HepG2 (cell line): ENCODE measurements at regions not wholly inside any gene's neighbourhood (a gene's known extent, or its start where the extent isn't known, plus 50 kb on each side); places are given as distances from the start of the nearest gene placed in this dataset.

ENCODE experiments used
- ATAC-seq: fragments of 200-7000 bp; cut with Tn5 transposase; 3 replicates; pipeline ENCODE4 v1.9.1; 2020; ENCODE audit warnings: mild to moderate bottlenecking, moderate library complexity
- BruUV-seq: library from RNA; stranded (reverse); fragments of 400-500 nt; replicated peaks from 2 replicates; lab custom pipeline; 2021; lab: Mats Ljungman, UMichigan
- CTCF ChIA-PET: fragments of 300-600 bp; formaldehyde crosslinking; extraction: SDS; loops from one replicate; lab custom pipeline; 2021; ENCODE audit warnings: low total read pairs, inconsistent platforms, low intra/inter-chr PET ratio; lab: Yijun Ruan, JAX
- POLR2A ChIA-PET: fragments of 350-600 bp; sonication (Branson Sonifier 250); formaldehyde crosslinking; loops from one replicate; lab custom pipeline; 2020; ENCODE audit warnings: antibody characterized with exemption, inconsistent platforms; lab: Yijun Ruan, JAX
- DNase-seq: peaks from one replicate; pipeline ENCODE4 v3.0.0-alpha.2; 2015; ENCODE audit warnings: low spot score
- FAIRE-seq: peaks from 3 replicates; lab custom pipeline; 2011; peaks lifted over from hg19 to GRCh38; lab: Jason Lieb, UNC
- H2AFZ ChIP-seq: one replicate; pipeline ENCODE4 v1.6.1; 2011; ENCODE audit warnings: low read length, inconsistent platforms
- H3K27ac ChIP-seq: fragments of 300-600 bp; 3 replicates; pipeline ENCODE4 v1.8.0; 2011; ENCODE audit warnings: mixed run types, mild to moderate bottlenecking, mixed read lengths, low read length, inconsistent platforms; ENCODE audit not compliant: insufficient read depth; ENCODE audit errors: extremely low read length
- H3K27me3 ChIP-seq, 2 experiments: fragments of 200-600 bp in 1 of 2; 2 replicates in 1 of 2; 3 replicates in 1 of 2; pipeline versions ENCODE4 v1.6.0 to v1.8.0; 2011; ENCODE audit warnings: low read length in 2 of 2, mild to moderate bottlenecking in 2 of 2, moderate library complexity in 2 of 2, inconsistent platforms in 1 of 2; ENCODE audit not compliant: insufficient read depth in 2 of 2, control insufficient read depth in 1 of 2
- H3K36me3 ChIP-seq, 2 experiments: fragments of 200-600 bp in 1 of 2; replicated peaks in 1 of 2; 2 replicates in 1 of 2; 3 replicates in 1 of 2; pipeline versions ENCODE4 v1.5.1 to v1.8.0; 2011; ENCODE audit warnings: low read length in 2 of 2, inconsistent platforms in 1 of 2; ENCODE audit not compliant: insufficient read depth in 2 of 2, control insufficient read depth in 1 of 2
- H3K4me1 ChIP-seq: 2 replicates; pipeline ENCODE4 v1.5.1; 2012; ENCODE audit warnings: low read length, inconsistent platforms; ENCODE audit not compliant: insufficient read depth
- H3K4me2 ChIP-seq: 2 replicates; pipeline ENCODE4 v1.6.0; 2011; ENCODE audit warnings: low read depth, low read length, inconsistent platforms
- H3K4me3 ChIP-seq, 3 experiments: fragments of 200-600 bp in 1 of 3; sonication (generic), shearing (Covaris generic) in 1 of 3; replicated peaks in 1 of 3; 2 replicates each; pipeline ENCODE4 v1.5.1; 2011 to 2016; ENCODE audit warnings: low read length in 3 of 3, inconsistent platforms in 2 of 3, low read depth in 2 of 3, mild to moderate bottlenecking in 2 of 3, control low read depth in 1 of 3, mixed read lengths in 1 of 3; ENCODE audit not compliant: insufficient read depth in 1 of 3
- H3K79me2 ChIP-seq: one replicate; pipeline ENCODE4 v1.6.1; 2011; ENCODE audit warnings: low read length, inconsistent platforms; ENCODE audit not compliant: insufficient read depth
- H3K9ac ChIP-seq: 2 replicates; pipeline ENCODE4 v1.6.0; 2011; ENCODE audit warnings: mild to moderate bottlenecking, low read depth, low read length, inconsistent platforms; ENCODE audit not compliant: insufficient read depth
- H3K9me3 ChIP-seq: 2 replicates; pipeline ENCODE4 v1.5.1; 2012; ENCODE audit warnings: mild to moderate bottlenecking, low read length
- H4K20me1 ChIP-seq: 2 replicates; pipeline ENCODE4 v1.6.0; 2011; ENCODE audit warnings: inconsistent platforms, mild to moderate bottlenecking, low read length, moderate library complexity; ENCODE audit not compliant: insufficient read depth
- NONO ChIP-seq, 2 experiments: fragments of 450-650 bp in 1 of 2; sonication (generic) in 1 of 2; formaldehyde crosslinking in 1 of 2; IDR thresholded peaks in 1 of 2; conservative IDR thresholded peaks in 1 of 2; 2 replicates each; pipeline versions ENCODE4 v1.6.1 to v1.8.0; 2017 to 2022; ENCODE audit warnings: mild to moderate bottlenecking in 1 of 2, missing genetic modification reagents in 1 of 2, moderate library complexity in 1 of 2
- SIN3A ChIP-seq: IDR thresholded peaks from 2 replicates; pipeline ENCODE4 v1.6.1; 2011; ENCODE audit warnings: low read depth, mild to moderate bottlenecking, control low read depth, low read length, borderline replicate concordance
- TBP ChIP-seq: sonication (generic); formaldehyde crosslinking; IDR thresholded peaks from 2 replicates; pipeline ENCODE4 v1.5.0; 2020; ENCODE audit warnings: missing genetic modification reagents
- TCF12 ChIP-seq, 2 experiments: fragments of 450-650 bp in 1 of 2; sonication (generic) in 1 of 2; formaldehyde crosslinking in 1 of 2; IDR thresholded peaks; 2 replicates each; pipeline versions ENCODE4 v1.6.1 to v1.8.0; 2017 to 2022; ENCODE audit warnings: antibody characterized with exemption in 1 of 2, mild to moderate bottlenecking in 1 of 2, missing genetic modification reagents in 1 of 2, moderate library complexity in 1 of 2
- U2AF1 ChIP-seq: fragments of 200-400 bp; formaldehyde crosslinking; optimal IDR thresholded peaks from 2 replicates; pipeline ENCODE3; 2017; ENCODE audit warnings: mild to moderate bottlenecking, low read depth, low read length
- ZNF143 ChIP-seq: sonication (generic); formaldehyde crosslinking; IDR thresholded peaks from 2 replicates; pipeline ENCODE4 v1.4.0; 2020; ENCODE audit warnings: missing genetic modification reagents
- ZNF558 ChIP-seq: sonication (generic); formaldehyde crosslinking; IDR thresholded peaks from 2 replicates; pipeline ENCODE4 v1.9.0; 2022; ENCODE audit warnings: mild to moderate bottlenecking, missing genetic modification reagents, borderline replicate concordance
- ZNF724P ChIP-seq: sonication (generic); formaldehyde crosslinking; IDR thresholded peaks from 2 replicates; pipeline ENCODE4 v1.8.0; 2022; ENCODE audit warnings: missing genetic modification reagents, borderline replicate concordance
- ZNF782 ChIP-seq: sonication (generic); formaldehyde crosslinking; IDR thresholded peaks from 2 replicates; pipeline ENCODE4 v1.4.0; 2020; ENCODE audit warnings: missing genetic modification reagents, mild to moderate bottlenecking, borderline replicate concordance
- WGBS: methylation state at CpG from one replicate; pipeline ENCODE4 v1.1.6; 2017; ENCODE audit warnings: low lambda C conversion rate; 5-methylcytosine and 5-hydroxymethylcytosine counted together
- in situ Hi-C: cut with HindIII; loops from 2 replicates; pipeline ENCODE4 v1.10.0; 2017; ENCODE audit warnings: low pct_unique_long_range_greater_than_20kb; ENCODE audit not compliant: extremely low pct_ligation_motif_present
- intact Hi-C: fragments of 100-400 bp; cut with micrococcal nuclease; formaldehyde crosslinking; loops from one replicate; pipeline ENCODE4 v1.10.0; 2022; ENCODE audit not compliant: unreplicated experiment
- TF ChIP-seq, protein P1 (sequence below): sonication (generic); formaldehyde crosslinking; IDR thresholded peaks from 2 replicates; pipeline ENCODE4 v1.5.1; 2020; ENCODE audit warnings: mild to moderate bottlenecking, moderate library complexity, missing genetic modification reagents
- TF ChIP-seq, protein P2 (sequence below): sonication (generic); formaldehyde crosslinking; IDR thresholded peaks from 2 replicates; pipeline ENCODE4 v1.4.0; 2020; ENCODE audit warnings: missing genetic modification reagents, borderline replicate concordance
- TF ChIP-seq, protein P3 (sequence below): sonication (generic); formaldehyde crosslinking; IDR thresholded peaks from 2 replicates; pipeline ENCODE4 v1.5.1; 2020; ENCODE audit warnings: missing genetic modification reagents, mild to moderate bottlenecking, borderline replicate concordance
- TF ChIP-seq, protein P4 (sequence below): IDR thresholded peaks from 2 replicates; pipeline ENCODE4 v1.6.1; 2016

DNA sequence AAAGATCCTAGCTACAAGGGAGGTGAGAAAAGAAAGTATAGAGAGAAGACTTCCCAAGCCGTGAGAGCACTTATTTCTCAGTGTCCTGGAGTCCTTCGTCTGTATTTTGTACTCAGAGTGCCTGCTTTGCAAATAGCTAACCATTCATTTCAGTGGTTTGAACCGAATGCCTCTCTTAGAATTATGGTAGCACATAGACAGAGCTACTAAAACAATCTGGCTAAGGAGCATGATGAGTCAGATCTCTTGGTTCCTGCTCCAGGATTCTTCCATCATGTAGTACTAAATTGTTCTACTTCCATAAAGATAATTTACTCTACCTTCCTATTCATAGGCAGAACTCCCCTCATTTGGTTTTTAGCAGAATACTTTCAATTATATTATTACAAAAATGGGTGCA, 946.6 kb downstream of the STIM2 start:
- FAIRE-seq (no peak), ATAC-seq (no peak), DNase-seq (no peak)
- ChIA-PET CTCF (no interaction called here), POLR2A (no interaction called here)
- H3K79me2 ChIP-seq: no peaks in the 10 kb centered on the region
- H3K36me3 ChIP-seq: no peaks in the 10 kb centered on the region
- H3K27me3 ChIP-seq: no peaks in the 10 kb centered on the region; a peak in 1 of 5 replicates
- no peak overlapping the region for H3K9ac ChIP-seq
- intact Hi-C loops: no loop called here
- no peaks in the 10 kb centered on the region; the same call in 1 of the 2 replicates for H3K9me3 ChIP-seq
- no TSS peak for BruUV-seq
- WGBS: 15% methylated on average over 3 of the region's 3 CpGs
- no peak overlapping the region for H2AFZ ChIP-seq
- H3K4me3 ChIP-seq: no peak overlapping the region
- TF ChIP-seq ZNF724P (CRISPR knock-in tag): no peak
- TF ChIP-seq TBP: no peak
- TF ChIP-seq U2AF1: no peak
- no peak for TF ChIP-seq ZNF143 (CRISPR knock-in tag)
- TF ChIP-seq, protein P1, sequence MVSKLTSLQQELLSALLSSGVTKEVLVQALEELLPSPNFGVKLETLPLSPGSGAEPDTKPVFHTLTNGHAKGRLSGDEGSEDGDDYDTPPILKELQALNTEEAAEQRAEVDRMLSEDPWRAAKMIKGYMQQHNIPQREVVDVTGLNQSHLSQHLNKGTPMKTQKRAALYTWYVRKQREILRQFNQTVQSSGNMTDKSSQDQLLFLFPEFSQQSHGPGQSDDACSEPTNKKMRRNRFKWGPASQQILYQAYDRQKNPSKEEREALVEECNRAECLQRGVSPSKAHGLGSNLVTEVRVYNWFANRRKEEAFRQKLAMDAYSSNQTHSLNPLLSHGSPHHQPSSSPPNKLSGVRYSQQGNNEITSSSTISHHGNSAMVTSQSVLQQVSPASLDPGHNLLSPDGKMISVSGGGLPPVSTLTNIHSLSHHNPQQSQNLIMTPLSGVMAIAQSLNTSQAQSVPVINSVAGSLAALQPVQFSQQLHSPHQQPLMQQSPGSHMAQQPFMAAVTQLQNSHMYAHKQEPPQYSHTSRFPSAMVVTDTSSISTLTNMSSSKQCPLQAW (CRISPR knock-in tag): no peak
- TF ChIP-seq TCF12 (IDR thresholded peaks at IDR 0.05): no peak
- no peak for TF ChIP-seq TCF12 (CRISPR knock-in tag; IDR thresholded peaks at IDR 0.05)
- TF ChIP-seq ZNF782 (CRISPR knock-in tag): no peak
- TF ChIP-seq NONO (IDR thresholded peaks at IDR 0.05): no peak
- no peak for TF ChIP-seq NONO (CRISPR knock-in tag; conservative IDR thresholded peaks at IDR 0.05)
- TF ChIP-seq, protein P2, sequence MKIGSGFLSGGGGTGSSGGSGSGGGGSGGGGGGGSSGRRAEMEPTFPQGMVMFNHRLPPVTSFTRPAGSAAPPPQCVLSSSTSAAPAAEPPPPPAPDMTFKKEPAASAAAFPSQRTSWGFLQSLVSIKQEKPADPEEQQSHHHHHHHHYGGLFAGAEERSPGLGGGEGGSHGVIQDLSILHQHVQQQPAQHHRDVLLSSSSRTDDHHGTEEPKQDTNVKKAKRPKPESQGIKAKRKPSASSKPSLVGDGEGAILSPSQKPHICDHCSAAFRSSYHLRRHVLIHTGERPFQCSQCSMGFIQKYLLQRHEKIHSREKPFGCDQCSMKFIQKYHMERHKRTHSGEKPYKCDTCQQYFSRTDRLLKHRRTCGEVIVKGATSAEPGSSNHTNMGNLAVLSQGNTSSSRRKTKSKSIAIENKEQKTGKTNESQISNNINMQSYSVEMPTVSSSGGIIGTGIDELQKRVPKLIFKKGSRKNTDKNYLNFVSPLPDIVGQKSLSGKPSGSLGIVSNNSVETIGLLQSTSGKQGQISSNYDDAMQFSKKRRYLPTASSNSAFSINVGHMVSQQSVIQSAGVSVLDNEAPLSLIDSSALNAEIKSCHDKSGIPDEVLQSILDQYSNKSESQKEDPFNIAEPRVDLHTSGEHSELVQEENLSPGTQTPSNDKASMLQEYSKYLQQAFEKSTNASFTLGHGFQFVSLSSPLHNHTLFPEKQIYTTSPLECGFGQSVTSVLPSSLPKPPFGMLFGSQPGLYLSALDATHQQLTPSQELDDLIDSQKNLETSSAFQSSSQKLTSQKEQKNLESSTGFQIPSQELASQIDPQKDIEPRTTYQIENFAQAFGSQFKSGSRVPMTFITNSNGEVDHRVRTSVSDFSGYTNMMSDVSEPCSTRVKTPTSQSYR (CRISPR knock-in tag): no peak
- TF ChIP-seq, protein P3, sequence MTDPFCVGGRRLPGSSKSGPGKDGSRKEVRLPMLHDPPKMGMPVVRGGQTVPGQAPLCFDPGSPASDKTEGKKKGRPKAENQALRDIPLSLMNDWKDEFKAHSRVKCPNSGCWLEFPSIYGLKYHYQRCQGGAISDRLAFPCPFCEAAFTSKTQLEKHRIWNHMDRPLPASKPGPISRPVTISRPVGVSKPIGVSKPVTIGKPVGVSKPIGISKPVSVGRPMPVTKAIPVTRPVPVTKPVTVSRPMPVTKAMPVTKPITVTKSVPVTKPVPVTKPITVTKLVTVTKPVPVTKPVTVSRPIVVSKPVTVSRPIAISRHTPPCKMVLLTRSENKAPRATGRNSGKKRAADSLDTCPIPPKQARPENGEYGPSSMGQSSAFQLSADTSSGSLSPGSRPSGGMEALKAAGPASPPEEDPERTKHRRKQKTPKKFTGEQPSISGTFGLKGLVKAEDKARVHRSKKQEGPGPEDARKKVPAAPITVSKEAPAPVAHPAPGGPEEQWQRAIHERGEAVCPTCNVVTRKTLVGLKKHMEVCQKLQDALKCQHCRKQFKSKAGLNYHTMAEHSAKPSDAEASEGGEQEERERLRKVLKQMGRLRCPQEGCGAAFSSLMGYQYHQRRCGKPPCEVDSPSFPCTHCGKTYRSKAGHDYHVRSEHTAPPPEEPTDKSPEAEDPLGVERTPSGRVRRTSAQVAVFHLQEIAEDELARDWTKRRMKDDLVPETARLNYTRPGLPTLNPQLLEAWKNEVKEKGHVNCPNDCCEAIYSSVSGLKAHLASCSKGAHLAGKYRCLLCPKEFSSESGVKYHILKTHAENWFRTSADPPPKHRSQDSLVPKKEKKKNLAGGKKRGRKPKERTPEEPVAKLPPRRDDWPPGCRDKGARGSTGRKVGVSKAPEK (CRISPR knock-in tag): no peak
- TF ChIP-seq SIN3A: no peak
- TF ChIP-seq, protein P4, sequence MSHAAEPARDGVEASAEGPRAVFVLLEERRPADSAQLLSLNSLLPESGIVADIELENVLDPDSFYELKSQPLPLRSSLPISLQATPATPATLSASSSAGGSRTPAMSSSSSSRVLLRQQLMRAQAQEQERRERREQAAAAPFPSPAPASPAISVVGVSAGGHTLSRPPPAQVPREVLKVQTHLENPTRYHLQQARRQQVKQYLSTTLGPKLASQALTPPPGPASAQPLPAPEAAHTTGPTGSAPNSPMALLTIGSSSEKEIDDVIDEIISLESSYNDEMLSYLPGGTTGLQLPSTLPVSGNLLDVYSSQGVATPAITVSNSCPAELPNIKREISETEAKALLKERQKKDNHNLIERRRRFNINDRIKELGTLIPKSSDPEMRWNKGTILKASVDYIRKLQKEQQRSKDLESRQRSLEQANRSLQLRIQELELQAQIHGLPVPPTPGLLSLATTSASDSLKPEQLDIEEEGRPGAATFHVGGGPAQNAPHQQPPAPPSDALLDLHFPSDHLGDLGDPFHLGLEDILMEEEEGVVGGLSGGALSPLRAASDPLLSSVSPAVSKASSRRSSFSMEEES (CRISPR knock-in tag): no peak
- no peak for TF ChIP-seq ZNF558 (CRISPR knock-in tag)
- H4K20me1 ChIP-seq: no peaks in the 10 kb centered on the region
- H3K4me2 ChIP-seq: no peak overlapping the region
- no peak overlapping the region for H3K27ac ChIP-seq
- H3K4me1 ChIP-seq: no peaks in the 10 kb centered on the region
- in situ Hi-C loops: no loop called here
